C4-2B (cell line): ENCODE measurements at regions not wholly inside any gene's neighbourhood (a gene's known extent, or its start where the extent isn't known, plus 50 kb on each side); places are given as distances from the start of the nearest gene placed in this dataset.

Experiments
- H3K27ac ChIP-seq: fragments of 450-650 bp; 2 replicates; pipeline ENCODE4 v1.5.1; 2017
- ZFX ChIP-seq: fragments of 450-650 bp; IDR thresholded peaks from 2 replicates; pipeline ENCODE4 v1.6.1; 2017
- TF ChIP-seq, protein P1 (sequence below): fragments of 450-650 bp; conservative IDR thresholded peaks from 2 replicates; pipeline ENCODE4 v1.5.1; 2017; ENCODE audit warnings: mild to moderate bottlenecking

DNA sequence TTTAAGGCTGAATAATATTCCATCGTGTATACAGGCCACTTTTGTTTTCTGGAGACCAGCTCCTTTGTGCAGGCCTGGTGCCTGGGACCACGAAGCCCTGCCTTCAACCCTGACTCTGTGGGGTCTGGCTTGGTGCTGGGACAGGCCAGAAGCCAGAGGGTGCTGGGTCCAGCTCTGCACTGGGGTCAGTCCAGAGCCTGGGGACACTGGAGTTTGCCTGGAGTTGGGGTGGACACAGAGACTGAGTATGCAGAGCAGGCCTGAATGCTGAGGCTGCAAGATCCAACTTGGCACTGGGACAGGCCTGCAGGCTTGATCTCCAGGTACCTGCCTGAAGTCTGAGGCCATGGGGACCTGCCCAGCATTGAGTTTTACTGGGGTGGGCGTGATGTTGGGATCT lies 558.8 kb upstream of the CNTNAP2 start:
- no peak overlapping the region for H3K27ac ChIP-seq
- no peak for TF ChIP-seq ZFX
- TF ChIP-seq, protein P1, sequence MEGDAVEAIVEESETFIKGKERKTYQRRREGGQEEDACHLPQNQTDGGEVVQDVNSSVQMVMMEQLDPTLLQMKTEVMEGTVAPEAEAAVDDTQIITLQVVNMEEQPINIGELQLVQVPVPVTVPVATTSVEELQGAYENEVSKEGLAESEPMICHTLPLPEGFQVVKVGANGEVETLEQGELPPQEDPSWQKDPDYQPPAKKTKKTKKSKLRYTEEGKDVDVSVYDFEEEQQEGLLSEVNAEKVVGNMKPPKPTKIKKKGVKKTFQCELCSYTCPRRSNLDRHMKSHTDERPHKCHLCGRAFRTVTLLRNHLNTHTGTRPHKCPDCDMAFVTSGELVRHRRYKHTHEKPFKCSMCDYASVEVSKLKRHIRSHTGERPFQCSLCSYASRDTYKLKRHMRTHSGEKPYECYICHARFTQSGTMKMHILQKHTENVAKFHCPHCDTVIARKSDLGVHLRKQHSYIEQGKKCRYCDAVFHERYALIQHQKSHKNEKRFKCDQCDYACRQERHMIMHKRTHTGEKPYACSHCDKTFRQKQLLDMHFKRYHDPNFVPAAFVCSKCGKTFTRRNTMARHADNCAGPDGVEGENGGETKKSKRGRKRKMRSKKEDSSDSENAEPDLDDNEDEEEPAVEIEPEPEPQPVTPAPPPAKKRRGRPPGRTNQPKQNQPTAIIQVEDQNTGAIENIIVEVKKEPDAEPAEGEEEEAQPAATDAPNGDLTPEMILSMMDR = no peak

DNA sequence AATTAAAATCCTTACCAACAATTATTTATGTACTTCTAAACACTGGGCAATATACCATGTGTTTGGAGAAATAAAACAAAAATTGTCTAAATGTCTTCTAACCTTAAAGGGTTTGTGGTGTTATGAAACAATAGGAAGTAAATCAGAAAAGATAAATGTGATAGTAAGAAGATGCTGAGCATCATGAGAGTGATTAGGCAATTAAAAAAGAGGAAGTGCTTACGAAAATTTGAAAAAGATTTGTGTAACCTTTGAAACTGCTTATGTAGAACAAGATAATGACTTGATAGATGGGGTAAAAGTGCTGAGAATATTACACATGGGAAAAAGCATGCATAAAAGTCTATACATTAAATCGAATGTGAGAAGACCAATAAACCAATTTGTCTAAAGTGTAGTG lies 573.4 kb upstream of the CNTNAP2 start:
- TF ChIP-seq ZFX = no peak
- TF ChIP-seq, protein P1 = no peak
- no peak overlapping the region for H3K27ac ChIP-seq

DNA sequence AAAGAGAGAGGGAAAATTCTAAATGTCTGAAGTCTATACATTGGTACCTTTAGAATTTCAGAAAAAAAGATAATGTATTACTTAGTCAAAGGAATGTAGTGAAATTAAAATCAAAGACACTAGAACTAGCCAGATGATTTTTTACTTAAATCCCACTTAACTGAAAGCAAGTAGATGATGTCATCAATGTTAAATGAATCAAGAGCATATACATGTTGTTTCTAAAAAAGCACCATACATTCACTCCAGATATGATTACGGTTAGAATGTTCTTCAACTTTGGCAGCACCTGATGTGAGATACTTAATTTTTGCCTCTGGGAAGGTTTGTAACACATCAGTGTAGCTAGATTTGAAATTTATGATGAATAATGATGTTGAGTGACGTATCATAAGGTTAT lies 576.7 kb upstream of the CNTNAP2 start:
- TF ChIP-seq ZFX = no peak
- TF ChIP-seq, protein P1 = no peak
- no peak overlapping the region for H3K27ac ChIP-seq

DNA sequence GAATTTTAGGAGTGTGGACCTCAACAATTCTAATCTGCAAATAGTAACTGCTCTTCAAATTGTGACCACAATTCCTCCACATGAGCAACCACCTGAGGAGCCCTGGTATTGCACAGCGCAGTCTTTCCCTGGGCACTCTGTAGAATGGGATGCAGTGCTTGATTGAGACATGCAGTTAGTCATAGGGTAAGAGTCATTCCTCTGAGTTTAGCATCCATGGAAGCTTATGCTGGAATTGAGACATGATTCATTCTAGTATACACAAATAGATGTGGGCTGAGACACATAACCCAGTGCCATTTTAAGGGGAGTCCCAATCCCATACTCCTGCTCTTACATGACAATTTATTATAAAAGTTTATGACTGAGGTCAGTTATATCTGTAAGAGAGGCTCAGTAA lies 582.3 kb upstream of the CNTNAP2 start:
- TF ChIP-seq ZFX = no peak
- TF ChIP-seq, protein P1 = no peak
- no peak overlapping the region for H3K27ac ChIP-seq

DNA sequence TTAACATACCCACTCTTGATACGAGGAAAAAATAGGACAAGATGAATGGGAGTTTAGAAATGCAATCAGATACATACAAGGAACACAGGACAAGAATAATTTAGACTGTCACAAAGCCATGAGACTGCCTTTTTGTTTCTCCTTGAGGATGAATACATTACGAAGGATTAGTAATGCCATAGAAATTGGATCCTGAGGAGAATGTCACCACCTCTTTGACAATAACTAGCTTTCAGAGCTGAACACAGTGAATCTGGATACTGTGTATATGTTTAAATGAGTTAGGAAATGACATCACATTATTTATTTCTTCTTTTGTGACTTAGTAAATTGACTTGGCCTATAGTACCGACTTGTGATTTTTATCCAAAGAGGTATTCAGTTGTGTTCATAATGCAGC lies 596.3 kb upstream of the CNTNAP2 start:
- TF ChIP-seq, protein P1 = no peak
- TF ChIP-seq ZFX = no peak
- no peak overlapping the region for H3K27ac ChIP-seq

DNA sequence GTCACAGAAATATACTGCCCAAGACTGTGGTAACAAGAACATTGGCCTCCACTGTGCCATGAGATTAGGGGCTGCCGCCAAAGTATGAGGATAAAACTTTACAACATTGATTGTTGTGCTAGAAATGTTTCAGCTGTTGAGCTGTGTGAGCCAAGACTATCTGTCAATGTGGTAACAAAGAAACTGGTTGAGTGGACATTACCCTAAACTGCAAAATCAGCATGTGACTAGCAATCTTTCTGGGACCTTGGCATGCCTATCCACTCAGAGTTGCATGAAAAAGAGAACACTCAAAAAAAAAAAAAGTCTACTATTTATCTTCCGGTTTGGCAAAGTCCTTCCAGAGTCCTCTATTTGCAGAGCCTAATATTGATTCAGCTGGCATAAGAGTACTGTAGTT lies 605.6 kb upstream of the CNTNAP2 start:
- TF ChIP-seq ZFX = no peak
- TF ChIP-seq, protein P1 = no peak
- H3K27ac ChIP-seq = no peak overlapping the region

DNA sequence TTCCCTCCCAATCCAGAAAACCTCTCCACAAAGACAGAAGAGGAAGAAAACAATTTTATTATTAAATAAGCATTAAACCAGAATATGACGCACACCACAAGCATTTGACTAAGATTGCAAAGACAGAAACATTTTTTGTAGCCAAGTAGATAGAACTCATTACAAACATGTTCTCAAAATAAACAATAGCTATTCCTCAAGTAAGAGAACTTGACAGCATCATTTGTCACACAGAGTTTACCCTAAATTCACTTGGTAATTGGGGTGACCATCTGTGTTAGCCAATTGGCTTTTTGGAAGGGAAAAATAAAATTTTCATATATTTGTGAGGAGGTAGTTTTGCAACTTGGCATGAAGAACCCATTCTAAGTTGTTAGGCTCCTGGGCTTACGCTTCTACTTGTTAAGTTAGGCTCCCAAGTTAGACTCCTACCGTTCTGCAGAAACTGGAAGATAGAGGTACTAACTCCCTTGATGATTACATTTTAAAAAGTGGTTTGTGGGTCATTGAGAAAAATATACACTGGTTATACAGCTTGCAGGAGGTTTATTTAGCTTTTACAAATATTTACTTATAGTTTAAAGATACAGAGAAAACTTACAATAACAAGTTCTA lies 618.6 kb upstream of the CNTNAP2 start:
- no peak overlapping the region for H3K27ac ChIP-seq
- TF ChIP-seq ZFX = no peak
- TF ChIP-seq, protein P1 = no peak
